GM21423 (cell line): ENCODE measurements at regions not wholly inside any gene's neighbourhood (a gene's known extent, or its start where the extent isn't known, plus 50 kb on each side); places are given as distances from the start of the nearest gene placed in this dataset.
"Not testable (repeated sequence)": the region's sequence is repeated elsewhere in the genome, so short reads cannot be mapped to it uniquely, and the experiment has no call there.

ENCODE experiments used
- ATAC-seq: cut with Tn5 transposase; IDR thresholded peaks from one replicate; pipeline ENCODE4 v1.9.1; 2021; ENCODE audit warnings: mild to moderate bottlenecking, moderate library complexity; ENCODE audit not compliant: unreplicated experiment

- no peak for ATAC-seq
Observed at GRCh38 chr2:194723446-194723845, 933.6 kb upstream of the SLC39A10 start.

DNA sequence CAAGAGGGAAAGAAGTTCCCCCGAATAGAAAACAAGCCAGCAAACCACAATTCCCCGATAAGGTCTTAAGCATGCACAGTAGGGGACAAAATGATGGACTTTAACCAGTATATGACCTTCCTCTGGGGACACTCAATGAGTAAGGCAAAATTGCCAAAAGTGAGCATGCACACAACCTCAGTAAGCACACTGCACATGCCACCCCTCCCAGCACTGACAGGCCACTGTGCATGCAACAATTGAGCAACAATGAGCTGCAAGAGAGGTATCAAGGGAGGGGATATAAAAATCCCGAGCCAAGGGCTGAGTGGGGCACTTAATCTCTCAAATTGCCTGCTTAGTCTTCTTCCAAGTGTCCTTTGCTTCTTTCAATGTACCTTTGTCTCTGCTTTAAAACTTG, 935.8 kb upstream of the SLC39A10 start:
- no peak for ATAC-seq

GRCh38 chr2:194720462-194720861, 936.6 kb upstream of the SLC39A10 start:
- ATAC-seq = no peak

- ATAC-seq = no peak
Observed at GRCh38 chr2:194718881-194719280, 938.1 kb upstream of the SLC39A10 start.

- ATAC-seq = no peak
Observed at GRCh38 chr2:194714541-194714940, 942.5 kb upstream of the SLC39A10 start.

GRCh38 chr2:194709840-194710239, 947.2 kb upstream of the SLC39A10 start:
- ATAC-seq = no peak

DNA sequence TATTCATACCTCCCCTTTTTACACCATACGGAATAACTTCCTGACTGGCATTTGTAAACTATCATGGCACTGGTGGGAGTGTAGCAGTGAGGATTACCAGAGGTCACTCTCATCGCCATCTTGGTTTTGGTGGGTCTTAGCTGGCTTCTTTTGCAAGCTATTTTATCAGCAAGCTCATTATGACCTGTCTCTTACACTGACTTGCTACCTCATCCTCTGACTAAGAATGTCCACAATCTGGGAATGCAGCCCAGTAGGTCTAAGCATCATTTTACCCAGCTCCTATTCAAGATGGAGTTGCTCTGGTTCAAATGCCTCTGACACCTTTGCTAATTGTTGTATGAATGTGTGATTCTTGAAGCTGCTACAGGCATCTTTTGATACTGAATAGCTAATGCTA, 950.8 kb upstream of the SLC39A10 start:
- no peak for ATAC-seq

- ATAC-seq = no peak
Observed at GRCh38 chr2:194705398-194705797, 951.6 kb upstream of the SLC39A10 start.

DNA sequence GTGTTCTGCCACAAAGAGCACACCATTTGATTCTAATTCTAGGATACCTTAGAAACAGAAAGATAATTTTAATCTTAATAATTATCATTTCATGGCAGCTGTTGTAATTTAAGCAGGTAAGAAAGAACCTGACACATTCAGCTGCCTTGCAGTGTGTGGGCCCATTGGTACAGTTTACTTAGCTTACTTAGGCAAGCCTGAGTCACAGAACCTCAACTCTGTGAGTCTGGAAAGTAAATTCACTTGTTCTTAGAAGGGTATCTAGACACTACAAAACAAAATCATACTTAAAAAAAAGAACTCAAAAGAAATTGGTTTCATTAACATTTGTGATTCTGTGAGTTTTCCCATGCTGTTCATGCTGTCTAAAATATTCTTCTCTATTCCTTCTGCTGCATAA, 956.3 kb upstream of the SLC39A10 start:
- ATAC-seq = no peak

DNA sequence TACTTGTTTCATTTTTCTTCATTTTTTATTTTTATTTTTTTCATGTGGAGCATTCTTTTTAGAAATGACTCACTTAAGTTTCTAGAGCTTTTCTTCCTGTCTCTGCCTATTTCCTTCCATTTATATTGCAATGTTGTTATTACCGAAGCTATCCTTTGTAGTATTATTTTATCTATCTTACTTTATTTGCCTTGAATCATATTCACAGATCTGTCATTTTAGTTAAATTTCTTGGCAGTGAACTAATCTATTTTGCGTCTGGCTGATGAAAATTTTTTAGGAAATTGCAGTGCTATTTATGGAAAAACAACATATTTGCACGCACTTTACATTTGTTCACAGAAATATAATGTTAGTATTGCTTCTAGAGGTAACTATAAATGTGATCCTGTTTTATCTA, 956.9 kb upstream of the SLC39A10 start:
- no peak for ATAC-seq

DNA sequence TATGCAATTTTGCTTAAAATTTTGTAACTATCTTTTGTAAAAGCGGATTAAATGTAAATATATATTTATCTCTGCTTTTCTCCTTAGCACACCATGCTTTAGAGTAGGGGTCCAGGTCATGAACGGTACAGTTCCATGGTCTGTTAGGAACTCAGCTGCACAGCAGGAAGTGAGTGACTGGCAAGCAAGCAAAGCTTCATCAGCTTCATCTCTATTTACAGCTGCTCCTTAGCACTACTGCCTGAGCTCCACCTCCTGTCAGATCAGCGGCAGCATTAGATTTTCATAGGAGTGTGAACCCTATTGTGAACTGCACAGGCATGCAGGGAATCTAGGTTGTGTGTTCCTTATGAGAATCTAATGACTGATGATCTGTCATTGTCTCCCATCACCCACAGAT, 959.0 kb upstream of the SLC39A10 start:
- ATAC-seq = no peak

GRCh38 chr2:194697439-194697838, 959.6 kb upstream of the SLC39A10 start:
- no peak for ATAC-seq

GRCh38 chr2:194696690-194697089, 960.3 kb upstream of the SLC39A10 start:
- no peak for ATAC-seq

- no peak for ATAC-seq
Observed at GRCh38 chr2:194686569-194686968, 970.5 kb upstream of the SLC39A10 start.

- ATAC-seq = peak; percentile 43
Observed at GRCh38 chr2:194674043-194674442, 983.0 kb upstream of the SLC39A10 start.

DNA sequence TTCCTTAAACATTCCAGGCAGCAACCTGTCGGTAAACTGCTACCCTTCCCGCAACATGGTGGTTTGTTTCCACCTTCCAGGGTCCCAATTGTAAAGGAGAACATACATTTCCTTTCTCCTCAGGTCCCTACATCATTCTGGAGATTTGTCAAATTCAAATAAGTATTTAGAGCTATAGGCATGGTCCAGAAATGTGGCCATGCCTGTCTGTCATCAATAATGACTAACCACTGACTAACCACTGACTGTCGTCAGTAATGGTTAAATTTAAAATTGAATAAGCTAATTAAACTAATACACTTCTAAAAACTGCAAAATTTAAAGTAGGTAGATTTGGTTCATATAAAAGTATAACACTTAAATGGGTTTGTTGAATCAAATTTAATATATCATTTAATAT, 984.0 kb upstream of the SLC39A10 start:
- ATAC-seq = no peak

GRCh38 chr2:194661431-194661830, 995.6 kb upstream of the SLC39A10 start:
- no peak for ATAC-seq

GRCh38 chr2:194639057-194639456, 1018.0 kb upstream of the SLC39A10 start:
- not testable (repeated sequence) for ATAC-seq

- ATAC-seq = no peak
Observed at GRCh38 chr2:194621945-194622344, 1035.1 kb upstream of the SLC39A10 start.

GRCh38 chr2:194619366-194619765, 1037.7 kb upstream of the SLC39A10 start:
- no peak for ATAC-seq

DNA sequence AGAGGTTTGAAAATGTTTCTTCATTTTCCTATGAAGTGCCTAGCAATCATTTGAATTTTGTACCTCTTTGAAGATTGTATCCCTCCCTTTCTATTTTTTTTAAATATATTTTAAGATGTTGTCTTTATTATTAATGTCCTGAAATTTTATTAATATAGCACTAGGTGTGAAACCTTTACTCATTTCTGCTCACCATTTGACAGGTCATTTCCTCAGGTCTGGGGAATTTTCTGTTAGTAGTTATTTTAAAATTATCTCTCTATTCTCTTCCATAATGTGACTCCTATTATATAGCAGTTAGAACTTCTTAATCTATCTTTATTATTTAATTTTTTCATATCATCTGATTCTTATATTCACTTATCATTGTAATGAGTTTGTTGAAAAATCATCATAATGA, 1038.6 kb upstream of the SLC39A10 start:
- no peak for ATAC-seq

- ATAC-seq = peak; percentile 76
Observed at GRCh38 chr2:194616334-194616733, 1040.7 kb upstream of the SLC39A10 start.

- no peak for ATAC-seq
Observed at GRCh38 chr2:194610297-194610696, 1046.7 kb upstream of the SLC39A10 start.

- no peak for ATAC-seq
Observed at GRCh38 chr2:194603429-194603828, 1053.6 kb upstream of the SLC39A10 start.
